ENCODE measurements at regions not wholly inside any gene's neighbourhood (a gene's known extent, or its start where the extent isn't known, plus 50 kb on each side); places are given as distances from the start of the nearest gene placed in this dataset.

GRCh38 chr12:76627346-76628135 lies 68.0 kb upstream of the OSBPL8 start:
- H3K27me3 ChIP-seq (ENCODE audit: insufficient read depth, poor library complexity, severe bottlenecking): no peaks in the 10 kb centered on the region
- H3K27ac ChIP-seq (replicated peaks): no peak overlapping the region
- no peak for TF ChIP-seq SPI1 (IDR thresholded peaks at IDR 0.05; ENCODE audit: borderline replicate concordance, low read depth)
- TF ChIP-seq POLR2AphosphoS5 (IDR thresholded peaks at IDR 0.05; ENCODE audit: low read depth): no peak
- TF ChIP-seq REST (IDR thresholded peaks at IDR 0.05; ENCODE audit: insufficient replicate concordance, low read depth): no peak
- TF ChIP-seq GABPA (IDR thresholded peaks at IDR 0.05; ENCODE audit: low read depth): no peak
- H3K4me3 ChIP-seq (replicated peaks; ENCODE audit: insufficient read depth, low read length): no peak overlapping the region
- DNase-seq (ENCODE audit: low read depth in 1 of 2, low spot score in 1 of 2): no peak

DNA sequence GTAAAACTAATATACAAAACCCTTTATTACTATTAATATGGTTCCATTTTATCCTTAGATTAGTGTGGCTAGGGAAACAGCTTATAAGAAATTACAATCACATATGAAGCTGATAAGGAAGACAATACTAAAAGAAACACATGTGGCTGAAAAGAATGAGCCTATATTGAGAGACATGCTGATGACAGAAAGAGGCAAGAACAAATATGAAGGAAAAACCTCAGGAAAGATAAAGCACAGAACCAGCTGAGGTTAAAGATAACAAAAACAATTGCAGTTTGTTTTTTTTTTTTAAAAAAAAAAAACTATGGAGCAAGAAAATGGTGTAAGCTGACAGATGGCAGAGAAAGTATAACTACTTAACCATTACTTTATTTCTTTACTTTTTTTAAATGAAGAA lies 69.2 kb upstream of the OSBPL8 start:
- no peak for DNase-seq (ENCODE audit: low read depth in 1 of 2, low spot score in 1 of 2)
- TF ChIP-seq, protein P1, sequence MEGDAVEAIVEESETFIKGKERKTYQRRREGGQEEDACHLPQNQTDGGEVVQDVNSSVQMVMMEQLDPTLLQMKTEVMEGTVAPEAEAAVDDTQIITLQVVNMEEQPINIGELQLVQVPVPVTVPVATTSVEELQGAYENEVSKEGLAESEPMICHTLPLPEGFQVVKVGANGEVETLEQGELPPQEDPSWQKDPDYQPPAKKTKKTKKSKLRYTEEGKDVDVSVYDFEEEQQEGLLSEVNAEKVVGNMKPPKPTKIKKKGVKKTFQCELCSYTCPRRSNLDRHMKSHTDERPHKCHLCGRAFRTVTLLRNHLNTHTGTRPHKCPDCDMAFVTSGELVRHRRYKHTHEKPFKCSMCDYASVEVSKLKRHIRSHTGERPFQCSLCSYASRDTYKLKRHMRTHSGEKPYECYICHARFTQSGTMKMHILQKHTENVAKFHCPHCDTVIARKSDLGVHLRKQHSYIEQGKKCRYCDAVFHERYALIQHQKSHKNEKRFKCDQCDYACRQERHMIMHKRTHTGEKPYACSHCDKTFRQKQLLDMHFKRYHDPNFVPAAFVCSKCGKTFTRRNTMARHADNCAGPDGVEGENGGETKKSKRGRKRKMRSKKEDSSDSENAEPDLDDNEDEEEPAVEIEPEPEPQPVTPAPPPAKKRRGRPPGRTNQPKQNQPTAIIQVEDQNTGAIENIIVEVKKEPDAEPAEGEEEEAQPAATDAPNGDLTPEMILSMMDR (IDR thresholded peaks at IDR 0.05; ENCODE audit: insufficient read depth, low read length): no peak
- TF ChIP-seq SPI1 (IDR thresholded peaks at IDR 0.05; ENCODE audit: borderline replicate concordance, low read depth) (no peak), GABPA (IDR thresholded peaks at IDR 0.05; ENCODE audit: low read depth) (no peak), REST (IDR thresholded peaks at IDR 0.05; ENCODE audit: insufficient replicate concordance, low read depth) (no peak), POLR2AphosphoS5 (IDR thresholded peaks at IDR 0.05; ENCODE audit: low read depth) (no peak)
- no peaks in the 10 kb centered on the region for H3K27me3 ChIP-seq (ENCODE audit: insufficient read depth, poor library complexity, severe bottlenecking)
- no peak overlapping the region for H3K4me3 ChIP-seq (replicated peaks; ENCODE audit: insufficient read depth, low read length)
- no peak overlapping the region for H3K27ac ChIP-seq (replicated peaks)

GRCh38 chr12:76631741-76632140 lies 72.2 kb upstream of the OSBPL8 start:
- DNase-seq (ENCODE audit: low read depth in 1 of 2, low spot score in 1 of 2): no peak
- no peak for TF ChIP-seq REST (IDR thresholded peaks at IDR 0.05; ENCODE audit: insufficient replicate concordance, low read depth)
- TF ChIP-seq GABPA (IDR thresholded peaks at IDR 0.05; ENCODE audit: low read depth): no peak
- no peak for TF ChIP-seq SPI1 (IDR thresholded peaks at IDR 0.05; ENCODE audit: borderline replicate concordance, low read depth)
- TF ChIP-seq POLR2AphosphoS5 (IDR thresholded peaks at IDR 0.05; ENCODE audit: low read depth): no peak
- TF ChIP-seq, protein P1 (IDR thresholded peaks at IDR 0.05; ENCODE audit: insufficient read depth, low read length): no peak
- Histone ChIP-seq H3K4me3 (replicated peaks; ENCODE audit: insufficient read depth, low read length) (no peak overlapping the region), H3K27ac (replicated peaks) (no peak overlapping the region), H3K27me3 (ENCODE audit: insufficient read depth, poor library complexity, severe bottlenecking) (no peaks in the 10 kb centered on the region)

Data from HL-60 (cell line).